ENCODE measurements at regions not wholly inside any gene's neighbourhood (a gene's known extent, or its start where the extent isn't known, plus 50 kb on each side); places are given as distances from the start of the nearest gene placed in this dataset.

DNA sequence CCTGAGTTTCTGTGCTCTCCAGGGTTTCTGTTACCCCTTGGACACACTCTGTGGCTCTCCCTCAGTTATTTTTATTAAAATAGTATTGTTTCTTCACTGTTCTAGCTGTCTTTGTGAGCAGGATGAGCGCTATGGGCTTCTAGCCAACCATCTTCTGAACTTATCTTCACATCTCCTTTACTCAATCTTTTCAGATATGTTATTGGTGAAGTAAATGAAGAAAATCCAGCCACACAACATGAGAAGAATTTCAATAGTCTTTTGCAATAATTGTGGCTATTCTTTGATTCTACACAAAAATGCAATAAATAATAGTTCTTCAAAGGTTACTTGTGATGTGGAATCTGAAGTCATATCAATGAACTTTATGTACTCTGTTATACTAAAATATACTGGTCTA, 80.3 kb upstream of the CAMK1G start:
- DNase-seq, result no peak

DNA sequence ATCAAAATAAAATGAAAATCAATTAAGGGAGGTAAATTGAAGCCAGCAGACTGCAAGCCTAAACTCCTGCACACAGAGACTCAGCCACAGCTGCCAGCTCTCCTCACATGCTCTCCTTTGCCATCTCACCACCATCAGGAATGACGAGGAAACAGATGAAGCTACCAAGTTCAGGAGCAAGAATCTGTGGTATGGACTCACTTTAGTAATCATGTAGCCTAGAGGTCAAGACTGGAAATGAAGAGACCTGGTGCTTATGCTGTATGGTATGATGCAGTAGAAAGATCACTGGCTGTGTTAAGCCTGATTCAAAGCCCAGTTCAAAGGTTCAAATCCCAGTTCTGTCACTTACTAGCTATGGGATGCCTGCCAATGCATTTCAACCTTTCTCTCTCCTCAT, 78.9 kb upstream of the CAMK1G start:
- no peak for DNase-seq

- DNase-seq, result no peak
These were observed 78.5 kb upstream of the CAMK1G start for GRCh38 chr1:209505044-209505443.

GRCh38 chr1:209506101-209506500, 77.4 kb upstream of the CAMK1G start:
- DNase-seq, result no peak

GRCh38 chr1:209509039-209509438, 74.5 kb upstream of the CAMK1G start:
- no peak for DNase-seq

- DNase-seq, result no peak
These were observed 73.5 kb upstream of the CAMK1G start for GRCh38 chr1:209510063-209510462.

- peak; percentile 55 for DNase-seq
These were observed 72.3 kb upstream of the CAMK1G start for GRCh38 chr1:209511169-209511568.

DNA sequence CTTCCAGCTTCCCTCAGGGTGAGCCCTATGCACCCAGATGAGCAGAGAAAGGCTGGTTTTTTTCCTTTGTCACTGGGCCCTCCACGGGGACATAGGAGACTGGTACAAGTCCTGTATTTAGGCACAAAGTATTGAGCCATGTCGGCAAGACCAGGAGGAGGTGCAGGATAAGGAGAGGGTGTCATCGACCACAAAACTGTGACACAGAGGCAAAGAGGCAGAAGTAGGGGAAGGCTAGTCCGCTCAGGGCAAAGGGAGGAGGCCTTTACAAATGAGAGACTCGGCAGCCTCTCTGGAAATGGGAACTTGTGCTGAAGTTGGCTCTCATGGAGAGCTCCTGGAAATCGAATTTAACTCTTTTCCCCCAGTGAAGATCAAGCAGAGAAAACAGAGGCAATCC, 70.7 kb upstream of the CAMK1G start:
- DNase-seq, result no peak

GRCh38 chr1:209513226-209513625, 70.3 kb upstream of the CAMK1G start:
- DNase-seq, result no peak

DNA sequence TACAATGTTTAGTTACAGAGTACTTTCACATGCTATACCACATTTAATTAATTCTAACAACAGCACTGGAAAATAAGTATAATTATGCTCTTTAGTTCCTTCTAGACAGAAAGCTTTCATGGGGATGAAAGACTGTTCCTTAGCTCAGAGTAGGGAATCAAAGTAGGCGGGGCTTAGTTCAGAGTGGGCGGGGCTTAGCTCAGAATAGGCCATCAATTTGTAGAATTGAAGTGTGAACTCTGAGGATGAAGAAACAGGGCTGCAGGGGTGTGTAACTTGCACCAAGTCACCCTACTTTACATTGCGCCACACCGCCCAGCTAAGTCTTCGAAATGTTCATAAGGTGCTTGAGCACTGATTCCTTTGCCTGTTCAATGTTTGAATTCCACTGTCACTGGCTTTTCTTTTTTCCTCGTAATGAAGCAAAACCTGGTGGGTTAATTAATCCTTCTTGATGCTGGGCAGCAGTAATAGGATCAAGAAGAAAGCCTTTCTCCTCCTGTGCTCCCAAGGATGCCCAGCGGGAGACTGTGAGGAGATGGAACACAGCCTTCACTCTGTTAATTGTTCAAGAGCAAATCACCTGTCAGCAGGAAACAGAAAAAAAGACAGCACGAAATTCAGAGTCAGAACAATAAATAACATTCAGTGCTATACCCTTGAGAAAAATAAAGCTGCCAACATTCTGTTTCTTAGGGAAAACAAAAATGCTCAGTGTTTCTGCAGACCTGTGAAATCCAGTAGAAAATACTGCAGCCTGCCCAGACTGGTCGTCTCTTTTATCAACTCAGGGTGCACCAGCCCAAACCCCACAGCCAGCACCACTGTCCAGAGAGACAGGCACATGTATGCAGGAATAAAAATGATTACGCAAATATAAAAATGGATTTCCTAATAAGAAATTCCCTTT, 66.5 kb upstream of the CAMK1G start:
- no peak for DNase-seq

GRCh38 chr1:209517681-209518050, 65.8 kb upstream of the CAMK1G start:
- DNase-seq, result no peak

DNA sequence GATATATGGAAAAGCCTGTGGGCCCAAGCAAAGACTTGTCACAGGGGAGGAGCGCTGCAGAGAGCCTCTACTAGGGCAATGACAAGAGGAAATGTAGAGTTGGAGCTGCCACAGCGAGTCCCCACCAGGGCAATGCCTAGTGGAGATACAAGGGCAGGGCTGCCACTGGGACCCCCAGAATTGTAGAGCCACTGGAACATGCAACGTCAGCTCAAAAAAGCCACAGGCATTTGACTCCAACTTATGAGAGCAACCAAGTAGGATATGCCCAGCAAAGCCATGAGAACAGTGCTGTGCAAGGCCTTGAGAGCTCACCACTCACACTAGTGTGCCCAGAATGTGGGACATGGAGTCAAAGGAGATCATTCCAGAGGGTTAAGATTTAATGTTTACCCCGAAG, 63.7 kb upstream of the CAMK1G start:
- DNase-seq, result no peak

- DNase-seq, result no peak
These were observed 60.7 kb upstream of the CAMK1G start for GRCh38 chr1:209522826-209523225.

DNA sequence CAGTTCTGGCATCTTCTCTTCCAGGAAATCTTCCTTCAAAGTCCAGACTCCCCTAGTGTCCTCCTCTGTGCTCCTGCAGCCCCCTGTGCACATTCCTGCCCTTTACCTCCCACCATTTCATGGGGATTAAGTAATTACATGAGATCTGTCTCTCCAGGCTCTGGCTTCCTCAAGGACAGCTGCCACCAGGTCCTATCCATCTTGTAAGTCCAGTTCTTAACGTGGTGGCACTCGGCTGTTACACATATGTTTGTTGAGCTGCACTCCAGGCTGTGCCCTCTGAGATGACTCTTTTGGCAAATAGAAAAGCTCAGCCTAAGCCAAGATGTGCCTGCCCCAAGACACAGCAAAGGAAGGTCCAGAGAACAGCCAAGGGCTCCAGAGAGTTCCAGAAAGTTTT, 57.4 kb upstream of the CAMK1G start:
- no peak for DNase-seq

DNA sequence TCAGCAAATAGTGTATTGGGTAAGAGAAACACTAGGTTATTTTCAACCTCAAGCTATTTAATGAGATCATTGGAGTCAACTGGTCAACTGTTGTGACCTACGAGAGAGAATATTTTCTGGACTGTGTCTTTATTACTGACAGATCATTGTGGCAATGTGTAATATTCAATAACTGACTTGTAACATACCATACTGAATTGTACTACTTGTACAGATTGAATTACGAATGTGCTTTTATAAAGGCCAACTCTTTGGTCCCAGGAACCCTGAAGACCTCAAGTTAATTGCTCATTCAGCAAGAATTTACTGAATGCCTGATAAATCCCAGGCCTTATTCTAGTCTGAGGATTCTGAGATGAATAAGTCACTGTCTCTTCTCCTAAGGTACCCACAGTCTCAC, 56.1 kb upstream of the CAMK1G start:
- no peak for DNase-seq

GRCh38 chr1:209527993-209528717, 55.4 kb upstream of the CAMK1G start:
- DNase-seq, result peak; percentile 93

DNA sequence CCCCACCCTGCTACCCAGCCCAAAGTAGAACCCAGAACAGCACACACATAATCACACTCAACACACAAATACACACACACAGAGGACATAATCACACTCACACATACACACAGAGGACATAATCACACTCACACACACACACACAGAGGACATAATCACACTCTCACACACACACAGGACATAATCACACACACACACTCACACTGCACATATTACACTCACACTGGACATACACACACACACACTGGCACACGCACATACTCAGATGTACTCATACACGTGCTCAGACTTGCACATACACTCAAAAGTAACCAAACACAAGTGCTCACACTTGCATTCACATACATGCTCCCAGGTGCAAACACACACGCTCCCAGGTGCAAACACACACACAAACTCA, 54.3 kb upstream of the CAMK1G start:
- no peak for DNase-seq

DNA sequence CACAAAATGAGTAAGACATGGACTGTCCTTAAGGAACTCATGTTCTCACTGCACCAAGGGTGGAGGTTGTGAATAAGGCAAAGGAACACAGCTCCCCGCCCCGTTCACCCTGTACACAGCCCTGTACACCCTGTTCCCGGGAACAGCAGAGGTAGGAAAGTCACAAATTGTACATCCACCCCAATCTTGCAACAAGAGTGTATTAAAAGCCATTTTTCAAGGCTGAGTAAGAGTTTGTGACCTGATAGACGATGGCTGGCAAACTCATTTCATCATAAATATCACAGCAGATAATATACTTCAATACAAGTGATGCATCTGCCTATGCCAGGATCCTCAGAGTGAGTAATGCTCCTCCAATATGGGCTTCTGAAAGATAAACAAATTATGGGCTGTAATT, 52.5 kb upstream of the CAMK1G start:
- DNase-seq, result no peak

DNA sequence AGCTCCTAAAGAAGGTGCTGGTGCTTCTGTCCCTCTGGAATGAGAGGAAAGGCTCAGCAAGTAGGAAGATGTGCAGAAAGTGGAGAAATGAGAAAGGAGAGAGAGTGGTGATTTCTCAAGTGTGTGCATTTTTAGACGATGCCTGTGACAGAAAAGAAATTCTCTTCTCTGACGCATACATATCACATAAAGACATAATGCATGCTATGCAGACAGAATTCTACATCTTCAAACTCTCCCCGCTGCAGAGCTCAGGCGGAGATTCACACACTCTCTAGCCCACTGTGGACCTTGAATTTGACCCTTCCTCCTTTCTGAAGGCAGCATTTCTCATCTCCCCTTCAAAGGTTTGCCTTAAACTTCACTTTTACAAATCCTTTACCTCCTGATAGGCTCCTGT, 52.0 kb upstream of the CAMK1G start:
- no peak for DNase-seq

Measured in DMS79 treated with DMSO at 0.1 percent for 48 hours (cell line).